Osteocyte (in vitro differentiated cells): ENCODE measurements at regions not wholly inside any gene's neighbourhood (a gene's known extent, or its start where the extent isn't known, plus 50 kb on each side); places are given as distances from the start of the nearest gene placed in this dataset.
A peak's percentile ranks its signal among the peaks of the same experiment; 100 is the strongest.

Experiments used
- DNase-seq: peaks from one replicate; pipeline ENCODE4 v3.0.0; 2021; ENCODE audit warnings: mixed read lengths; ENCODE audit not compliant: unreplicated experiment; ENCODE audit errors: extremely low spot score
- H3K27ac Mint-ChIP-seq: one replicate; pipeline ENCODE4 v1.8.0; 2021; ENCODE audit warnings: mild to moderate bottlenecking, mixed read lengths; ENCODE audit not compliant: unreplicated experiment
- H3K27me3 Mint-ChIP-seq: one replicate; pipeline ENCODE4 v1.8.0; 2021; ENCODE audit warnings: mixed read lengths; ENCODE audit not compliant: unreplicated experiment
- H3K36me3 Mint-ChIP-seq: one replicate; pipeline ENCODE4 v1.8.0; 2021; ENCODE audit warnings: mixed read lengths; ENCODE audit not compliant: unreplicated experiment
- H3K4me1 Mint-ChIP-seq: one replicate; pipeline ENCODE4 v1.8.0; 2021; ENCODE audit warnings: mixed read lengths; ENCODE audit not compliant: unreplicated experiment
- H3K4me3 Mint-ChIP-seq: one replicate; pipeline ENCODE4 v1.8.0; 2021; ENCODE audit warnings: mild to moderate bottlenecking, moderate library complexity, mixed read lengths; ENCODE audit not compliant: unreplicated experiment
- H3K9me3 Mint-ChIP-seq: one replicate; pipeline ENCODE4 v1.8.0; 2021; ENCODE audit warnings: mixed read lengths; ENCODE audit not compliant: unreplicated experiment
- TF ChIP-seq, protein P1 (sequence below): fragments of 200-600 bp; sonication (generic); IDR thresholded peaks from 2 replicates; pipeline ENCODE4 v1.5.0; 2021; ENCODE audit warnings: antibody characterized with exemption, mild to moderate bottlenecking, moderate library complexity

DNA sequence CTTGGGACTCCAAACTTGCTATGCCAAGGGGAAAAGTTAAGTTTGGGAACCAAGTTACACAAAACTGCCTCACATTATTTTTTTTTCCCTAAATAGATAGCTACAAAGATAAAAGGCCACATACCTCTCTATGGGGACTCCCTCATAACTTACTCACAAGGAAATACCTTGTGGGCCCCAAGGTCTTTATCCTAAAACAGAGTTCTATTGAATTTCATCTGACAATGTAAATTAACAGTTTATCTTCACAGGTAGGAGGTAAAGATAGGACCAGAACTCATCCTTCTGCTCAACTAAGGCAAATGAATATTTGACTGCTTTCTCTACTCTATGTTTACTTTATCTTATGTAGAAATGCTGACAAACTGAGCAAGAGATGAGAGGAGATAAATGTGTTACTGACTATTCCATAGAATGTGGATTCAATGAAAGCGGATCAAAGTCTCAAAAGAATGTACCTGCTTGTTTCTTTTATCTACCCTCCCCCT, 1278.0 kb downstream of the OTOL1 start:
- no peak overlapping the region for H3K4me3 Mint-ChIP-seq
- peaks cover 8% of the 10 kb centered on the region for H3K4me1 Mint-ChIP-seq
- H3K36me3 Mint-ChIP-seq: no peaks in the 10 kb centered on the region
- TF ChIP-seq, protein P1, sequence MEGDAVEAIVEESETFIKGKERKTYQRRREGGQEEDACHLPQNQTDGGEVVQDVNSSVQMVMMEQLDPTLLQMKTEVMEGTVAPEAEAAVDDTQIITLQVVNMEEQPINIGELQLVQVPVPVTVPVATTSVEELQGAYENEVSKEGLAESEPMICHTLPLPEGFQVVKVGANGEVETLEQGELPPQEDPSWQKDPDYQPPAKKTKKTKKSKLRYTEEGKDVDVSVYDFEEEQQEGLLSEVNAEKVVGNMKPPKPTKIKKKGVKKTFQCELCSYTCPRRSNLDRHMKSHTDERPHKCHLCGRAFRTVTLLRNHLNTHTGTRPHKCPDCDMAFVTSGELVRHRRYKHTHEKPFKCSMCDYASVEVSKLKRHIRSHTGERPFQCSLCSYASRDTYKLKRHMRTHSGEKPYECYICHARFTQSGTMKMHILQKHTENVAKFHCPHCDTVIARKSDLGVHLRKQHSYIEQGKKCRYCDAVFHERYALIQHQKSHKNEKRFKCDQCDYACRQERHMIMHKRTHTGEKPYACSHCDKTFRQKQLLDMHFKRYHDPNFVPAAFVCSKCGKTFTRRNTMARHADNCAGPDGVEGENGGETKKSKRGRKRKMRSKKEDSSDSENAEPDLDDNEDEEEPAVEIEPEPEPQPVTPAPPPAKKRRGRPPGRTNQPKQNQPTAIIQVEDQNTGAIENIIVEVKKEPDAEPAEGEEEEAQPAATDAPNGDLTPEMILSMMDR: no peak
- H3K27me3 Mint-ChIP-seq: no peaks in the 10 kb centered on the region
- H3K27ac Mint-ChIP-seq: no peak overlapping the region
- no peak for DNase-seq
- no peaks in the 10 kb centered on the region for H3K9me3 Mint-ChIP-seq

DNA sequence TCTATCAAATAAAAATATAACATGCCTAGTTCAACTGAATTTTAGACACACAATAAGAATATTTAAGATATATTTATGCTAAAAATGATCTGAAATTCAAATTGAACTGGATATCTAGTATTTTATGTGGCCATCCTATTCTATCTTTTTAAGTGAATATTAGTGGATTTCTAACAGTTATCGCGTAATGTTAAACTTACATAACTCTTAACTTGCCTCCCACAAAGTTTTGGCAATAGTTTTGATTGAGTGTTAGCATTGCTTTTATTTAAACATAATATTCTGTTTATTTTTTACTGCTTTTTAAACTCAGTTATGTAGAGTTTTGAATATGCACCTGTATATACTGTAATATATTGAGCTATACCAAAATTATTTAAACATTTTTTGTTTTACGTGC, 1279.5 kb downstream of the OTOL1 start:
- Mint-ChIP-seq H3K9me3 (peaks cover 5% of the 10 kb centered on the region), H3K27me3 (no peaks in the 10 kb centered on the region), H3K4me1 (no peaks in the 10 kb centered on the region), H3K4me3 (no peak overlapping the region), H3K36me3 (no peaks in the 10 kb centered on the region), H3K27ac (no peak overlapping the region)
- TF ChIP-seq, protein P1: no peak
- no peak for DNase-seq

DNA sequence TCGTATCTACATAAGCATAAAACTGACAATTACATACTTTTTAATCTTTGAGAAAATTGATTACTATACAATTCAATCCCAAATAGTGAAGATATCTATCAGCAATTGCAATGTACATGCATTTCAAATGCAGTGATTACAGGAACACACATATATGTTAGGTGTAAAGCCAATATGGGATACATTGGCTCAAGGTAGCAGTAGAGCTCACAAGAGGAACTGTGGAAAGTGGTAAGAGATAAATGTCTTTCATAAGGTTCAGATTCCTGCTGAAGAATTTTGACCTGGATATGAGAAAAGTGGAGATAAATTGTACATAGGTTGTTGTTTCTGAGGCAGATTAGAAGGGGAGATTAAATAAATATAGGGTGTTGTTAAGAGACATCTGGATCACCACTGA, 1280.5 kb downstream of the OTOL1 start:
- no peaks in the 10 kb centered on the region for H3K36me3 Mint-ChIP-seq
- no peaks in the 10 kb centered on the region for H3K27me3 Mint-ChIP-seq
- H3K4me3 Mint-ChIP-seq: no peak overlapping the region
- no peak for DNase-seq
- TF ChIP-seq, protein P1: peak; percentile 17
- peaks cover 5% of the 10 kb centered on the region for H3K9me3 Mint-ChIP-seq
- H3K4me1 Mint-ChIP-seq: no peaks in the 10 kb centered on the region
- no peak overlapping the region for H3K27ac Mint-ChIP-seq

DNA sequence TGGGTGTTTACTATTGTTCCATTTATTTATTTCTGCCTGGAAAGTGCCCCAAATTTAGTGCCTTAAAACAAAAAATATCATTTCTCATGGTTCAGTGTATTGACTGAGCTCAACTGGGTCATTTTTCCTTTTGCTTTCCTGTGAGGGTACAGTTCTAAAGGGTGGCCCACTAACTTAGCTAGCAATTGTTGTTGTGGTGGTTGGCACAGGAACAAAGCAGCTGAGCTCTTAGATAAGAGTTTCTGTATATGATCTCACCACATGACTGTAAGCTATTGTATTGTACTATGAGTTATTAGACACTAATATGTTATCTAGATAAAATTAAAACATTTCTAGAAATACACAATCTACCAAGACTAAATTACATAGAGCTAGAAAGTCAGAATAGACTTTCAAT, 1283.7 kb downstream of the OTOL1 start:
- no peak for DNase-seq

DNA sequence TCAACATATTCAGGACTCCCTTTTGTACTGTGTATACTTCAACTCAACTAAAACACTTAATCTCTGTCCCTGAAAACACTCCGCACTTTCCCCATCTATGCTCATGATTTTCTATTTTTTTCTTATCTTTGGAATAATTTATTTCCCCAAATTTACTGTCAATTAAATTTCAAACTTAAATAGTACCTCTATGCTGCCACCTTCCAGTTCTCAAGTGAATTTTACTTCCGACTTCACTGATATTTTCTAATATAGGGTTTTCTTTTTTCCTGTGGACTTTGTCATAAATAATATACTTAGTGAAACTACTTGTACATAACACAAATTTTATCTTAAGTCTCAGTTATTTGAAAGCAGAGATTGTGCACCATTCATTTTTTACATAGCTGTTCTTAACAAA, 1303.3 kb downstream of the OTOL1 start:
- no peaks in the 10 kb centered on the region for H3K4me1 Mint-ChIP-seq
- TF ChIP-seq, protein P1: peak; percentile 36
- no peak overlapping the region for H3K27ac Mint-ChIP-seq
- no peaks in the 10 kb centered on the region for H3K9me3 Mint-ChIP-seq
- no peaks in the 10 kb centered on the region for H3K27me3 Mint-ChIP-seq
- no peaks in the 10 kb centered on the region for H3K36me3 Mint-ChIP-seq
- DNase-seq: no peak
- H3K4me3 Mint-ChIP-seq: no peak overlapping the region

More for the DNA sequence above, 1283.7 kb downstream of the OTOL1 start:
- Mint-ChIP-seq H3K36me3 (no peaks in the 10 kb centered on the region), H3K27me3 (no peaks in the 10 kb centered on the region), H3K4me1 (no peaks in the 10 kb centered on the region), H3K27ac (no peak overlapping the region), H3K4me3 (no peak overlapping the region), H3K9me3 (peaks cover 5% of the 10 kb centered on the region)
- TF ChIP-seq, protein P1: no peak
